ENCODE measurements at regions not wholly inside any gene's neighbourhood (a gene's known extent, or its start where the extent isn't known, plus 50 kb on each side); places are given as distances from the start of the nearest gene placed in this dataset.

- H3K9me3 ChIP-seq (ENCODE audit: insufficient read depth, low read length): no peaks in the 10 kb centered on the region
- no peaks in the 10 kb centered on the region for H3K9me2 ChIP-seq (replicated peaks; ENCODE audit: insufficient read depth, low read length)
- H3K4me2 ChIP-seq (ENCODE audit: low read depth, low read length, poor library complexity, severe bottlenecking): no peak overlapping the region
- no peaks in the 10 kb centered on the region for H3K36me3 ChIP-seq (ENCODE audit: low read length)
- no peak overlapping the region for H3K27ac ChIP-seq (ENCODE audit: low read depth, low read length)
- no peaks in the 10 kb centered on the region for H4K20me1 ChIP-seq (ENCODE audit: low read depth, low read length)
- H3F3A ChIP-seq (ENCODE audit: insufficient read depth): no peaks in the 10 kb centered on the region
- H2AFZ ChIP-seq (ENCODE audit: low read depth, low read length, severe bottlenecking): no peak overlapping the region
- H3K4me3 ChIP-seq (ENCODE audit: insufficient read depth, low read length, poor library complexity, severe bottlenecking): no peak overlapping the region
- no peak for TF ChIP-seq EZH2phosphoT487 (conservative IDR thresholded peaks at IDR 0.05; ENCODE audit: low read length)
- TF ChIP-seq CTCF (IDR thresholded peaks at IDR 0.05; ENCODE audit: insufficient read depth, low read length, poor library complexity, severe bottlenecking): no peak
- no peaks in the 10 kb centered on the region for H3K79me2 ChIP-seq (ENCODE audit: insufficient read depth, low read length)
- H3K9ac ChIP-seq (ENCODE audit: low read length): no peak overlapping the region
- H3K27me3 ChIP-seq (ENCODE audit: low read length): no peaks in the 10 kb centered on the region
Measured at GRCh38 chr3:82022836-82023235, 261.4 kb upstream of the GBE1 start.

- H3K9ac ChIP-seq (ENCODE audit: low read length): no peak overlapping the region
- no peaks in the 10 kb centered on the region for H3K36me3 ChIP-seq (ENCODE audit: low read length)
- TF ChIP-seq EZH2phosphoT487 (conservative IDR thresholded peaks at IDR 0.05; ENCODE audit: low read length) (no peak), CTCF (IDR thresholded peaks at IDR 0.05; ENCODE audit: insufficient read depth, low read length, poor library complexity, severe bottlenecking) (no peak)
- H4K20me1 ChIP-seq (ENCODE audit: low read depth, low read length): no peaks in the 10 kb centered on the region
- H3K4me2 ChIP-seq (ENCODE audit: low read depth, low read length, poor library complexity, severe bottlenecking): no peak overlapping the region
- H2AFZ ChIP-seq (ENCODE audit: low read depth, low read length, severe bottlenecking): no peak overlapping the region
- no peaks in the 10 kb centered on the region for H3K9me2 ChIP-seq (replicated peaks; ENCODE audit: insufficient read depth, low read length)
- H3K79me2 ChIP-seq (ENCODE audit: insufficient read depth, low read length): no peaks in the 10 kb centered on the region
- H3K27ac ChIP-seq (ENCODE audit: low read depth, low read length): no peak overlapping the region
- no peaks in the 10 kb centered on the region for H3F3A ChIP-seq (ENCODE audit: insufficient read depth)
- no peak overlapping the region for H3K4me3 ChIP-seq (ENCODE audit: insufficient read depth, low read length, poor library complexity, severe bottlenecking)
- H3K27me3 ChIP-seq (ENCODE audit: low read length): no peaks in the 10 kb centered on the region
- no peaks in the 10 kb centered on the region for H3K9me3 ChIP-seq (ENCODE audit: insufficient read depth, low read length)
Measured at GRCh38 chr3:82020282-82020681, 258.8 kb upstream of the GBE1 start.

GRCh38 chr3:82015241-82015640 lies 253.8 kb upstream of the GBE1 start:
- no peak overlapping the region for H3K4me3 ChIP-seq (ENCODE audit: insufficient read depth, low read length, poor library complexity, severe bottlenecking)
- no peaks in the 10 kb centered on the region for H3K79me2 ChIP-seq (ENCODE audit: insufficient read depth, low read length)
- H3F3A ChIP-seq (ENCODE audit: insufficient read depth): no peaks in the 10 kb centered on the region
- no peaks in the 10 kb centered on the region for H4K20me1 ChIP-seq (ENCODE audit: low read depth, low read length)
- TF ChIP-seq EZH2phosphoT487 (conservative IDR thresholded peaks at IDR 0.05; ENCODE audit: low read length) (no peak), CTCF (IDR thresholded peaks at IDR 0.05; ENCODE audit: insufficient read depth, low read length, poor library complexity, severe bottlenecking) (no peak)
- H2AFZ ChIP-seq (ENCODE audit: low read depth, low read length, severe bottlenecking): no peak overlapping the region
- no peak overlapping the region for H3K9ac ChIP-seq (ENCODE audit: low read length)
- H3K27me3 ChIP-seq (ENCODE audit: low read length): no peaks in the 10 kb centered on the region
- no peak overlapping the region for H3K4me2 ChIP-seq (ENCODE audit: low read depth, low read length, poor library complexity, severe bottlenecking)
- H3K9me2 ChIP-seq (replicated peaks; ENCODE audit: insufficient read depth, low read length): no peaks in the 10 kb centered on the region
- no peaks in the 10 kb centered on the region for H3K36me3 ChIP-seq (ENCODE audit: low read length)
- no peaks in the 10 kb centered on the region for H3K9me3 ChIP-seq (ENCODE audit: insufficient read depth, low read length)
- no peak overlapping the region for H3K27ac ChIP-seq (ENCODE audit: low read depth, low read length)

GRCh38 chr3:82012775-82013174 lies 251.3 kb upstream of the GBE1 start:
- Histone ChIP-seq H3K36me3 (ENCODE audit: low read length) (no peaks in the 10 kb centered on the region), H3K27me3 (ENCODE audit: low read length) (no peaks in the 10 kb centered on the region), H3K9ac (ENCODE audit: low read length) (no peak overlapping the region), H3K9me3 (ENCODE audit: insufficient read depth, low read length) (no peaks in the 10 kb centered on the region), H2AFZ (ENCODE audit: low read depth, low read length, severe bottlenecking) (no peak overlapping the region), H4K20me1 (ENCODE audit: low read depth, low read length) (no peaks in the 10 kb centered on the region), H3K79me2 (ENCODE audit: insufficient read depth, low read length) (no peaks in the 10 kb centered on the region), H3K4me3 (ENCODE audit: insufficient read depth, low read length, poor library complexity, severe bottlenecking) (no peak overlapping the region), H3F3A (ENCODE audit: insufficient read depth) (no peaks in the 10 kb centered on the region), H3K9me2 (replicated peaks; ENCODE audit: insufficient read depth, low read length) (no peaks in the 10 kb centered on the region), H3K4me2 (ENCODE audit: low read depth, low read length, poor library complexity, severe bottlenecking) (no peak overlapping the region), H3K27ac (ENCODE audit: low read depth, low read length) (no peak overlapping the region)
- TF ChIP-seq EZH2phosphoT487 (conservative IDR thresholded peaks at IDR 0.05; ENCODE audit: low read length): no peak
- TF ChIP-seq CTCF (IDR thresholded peaks at IDR 0.05; ENCODE audit: insufficient read depth, low read length, poor library complexity, severe bottlenecking): no peak

Measured in SU-DHL-6 (cell line).